ENCODE measurements at regions not wholly inside any gene's neighbourhood (a gene's known extent, or its start where the extent isn't known, plus 50 kb on each side); places are given as distances from the start of the nearest gene placed in this dataset.

DNA sequence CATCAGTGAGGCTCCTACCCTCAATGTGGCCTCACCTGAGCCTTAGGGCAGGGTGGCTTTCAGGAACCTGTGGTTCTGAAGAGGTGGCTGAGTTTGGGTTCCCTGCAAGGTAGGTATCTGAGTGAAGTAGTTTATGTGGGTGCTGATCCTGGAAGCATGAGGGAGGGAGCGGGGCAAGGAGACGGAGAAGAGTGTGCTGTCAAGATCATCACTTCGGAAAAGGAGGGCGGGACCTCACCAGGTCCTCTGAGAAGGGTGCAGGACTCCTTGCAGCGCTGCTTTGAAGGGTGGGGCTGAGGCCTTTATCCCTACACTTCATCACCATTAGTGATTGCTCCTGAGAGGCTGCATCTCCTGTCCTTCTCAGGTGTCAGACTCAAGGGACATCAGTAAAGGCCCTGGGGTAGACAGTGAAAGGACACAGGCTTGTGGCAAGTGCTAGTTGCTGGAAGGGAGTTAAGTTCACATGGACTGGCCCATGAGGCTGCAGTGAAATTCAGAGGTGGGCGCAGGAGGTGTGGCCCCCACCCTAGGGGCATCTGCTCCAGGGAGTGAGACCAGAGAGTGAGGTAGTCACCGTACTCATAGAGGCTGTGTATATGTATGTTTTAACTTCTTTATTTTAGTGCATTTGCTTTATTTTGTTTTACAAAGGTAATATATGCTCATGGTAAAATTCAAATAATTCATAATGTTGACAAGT, 57.3 kb upstream of the GALNT2 start:
- TF ChIP-seq CTCF (IDR thresholded peaks at IDR 0.05), result no peak
- no peak for TF ChIP-seq POLR2A (IDR thresholded peaks at IDR 0.05)

All from Peyer's patch (tissue), 4 donors.